GM23338 (cell line): ENCODE measurements at regions not wholly inside any gene's neighbourhood (a gene's known extent, or its start where the extent isn't known, plus 50 kb on each side); places are given as distances from the start of the nearest gene placed in this dataset.

Experiments
- ATAC-seq: fragments of 200-7000 bp; cut with Tn5 transposase; 3 replicates; pipeline ENCODE4 v1.9.1; 2020
- DNase-seq: peaks from one replicate; pipeline ENCODE4 v3.0.0-alpha.2; 2015; ENCODE audit warnings: low spot score
- H2AFZ ChIP-seq: fragments of 200-600 bp; sonication (generic); 2 replicates; pipeline ENCODE4 v1.8.0; 2016; ENCODE audit warnings: antibody characterized with exemption, mild to moderate bottlenecking, moderate library complexity
- H3F3A ChIP-seq: fragments of 200-600 bp; sonication (generic); replicated peaks from 2 replicates; pipeline ENCODE4 v1.8.0; 2017; ENCODE audit warnings: antibody characterized with exemption, mixed run types, low read depth
- H3K27ac ChIP-seq: fragments of 200-600 bp; sonication (generic); 2 replicates; pipeline ENCODE4 v1.6.1; 2016; ENCODE audit warnings: low read depth
- H3K27me3 ChIP-seq: fragments of 200-600 bp; sonication (generic); 2 replicates; pipeline ENCODE4 v1.8.0; 2016; ENCODE audit warnings: mild to moderate bottlenecking, mixed run types, moderate library complexity; ENCODE audit not compliant: insufficient read depth
- H3K36me3 ChIP-seq: fragments of 200-600 bp; sonication (generic); 2 replicates; pipeline ENCODE4 v1.8.0; 2016; ENCODE audit warnings: mild to moderate bottlenecking; ENCODE audit not compliant: insufficient read depth
- H3K4me1 ChIP-seq: fragments of 200-600 bp; sonication (generic); 2 replicates; pipeline ENCODE4 v1.8.0; 2016; ENCODE audit warnings: mild to moderate bottlenecking, moderate library complexity; ENCODE audit not compliant: insufficient read depth
- H3K4me2 ChIP-seq: fragments of 200-600 bp; sonication (generic); 2 replicates; pipeline ENCODE4 v1.7.1; 2017; ENCODE audit warnings: mixed run types
- H3K4me3 ChIP-seq: fragments of 200-600 bp; sonication (generic); 2 replicates; pipeline ENCODE4 v1.6.1; 2016; ENCODE audit warnings: mixed run types
- H3K79me2 ChIP-seq: fragments of 200-600 bp; sonication (generic); replicated peaks from 2 replicates; pipeline ENCODE4 v1.8.0; 2017; ENCODE audit warnings: mild to moderate bottlenecking; ENCODE audit not compliant: insufficient read depth
- H3K9me2 ChIP-seq: fragments of 200-600 bp; sonication (generic); 2 replicates; pipeline ENCODE4 v1.8.0; 2017; ENCODE audit not compliant: insufficient read depth
- H4K20me1 ChIP-seq: fragments of 200-600 bp; sonication (generic); replicated peaks from 2 replicates; pipeline ENCODE4 v1.8.0; 2017; ENCODE audit warnings: mild to moderate bottlenecking; ENCODE audit not compliant: insufficient read depth
- H3K27ac Mint-ChIP-seq: 2 replicates; pipeline ENCODE4 v1.8.0; 2020; ENCODE audit warnings: inconsistent platforms, mild to moderate bottlenecking, moderate library complexity, mixed read lengths
- H3K27me3 Mint-ChIP-seq: 3 replicates; pipeline ENCODE4 v1.8.0; 2022; ENCODE audit warnings: low read depth, mild to moderate bottlenecking, moderate library complexity, mixed read lengths, inconsistent platforms; ENCODE audit not compliant: insufficient read depth, poor library complexity
- H3K36me3 Mint-ChIP-seq: 3 replicates; pipeline ENCODE4 v1.8.0; 2021; ENCODE audit warnings: low read depth, mild to moderate bottlenecking, inconsistent platforms, moderate library complexity, mixed read lengths
- H3K4me1 Mint-ChIP-seq: 3 replicates; pipeline ENCODE4 v1.8.0; 2020; ENCODE audit warnings: mild to moderate bottlenecking, inconsistent platforms, mixed read lengths
- H3K4me3 Mint-ChIP-seq: 3 replicates; pipeline ENCODE4 v1.8.0; 2021; ENCODE audit warnings: moderate library complexity, mild to moderate bottlenecking, inconsistent platforms, mixed read lengths
- H3K9me3 Mint-ChIP-seq: 3 replicates; pipeline ENCODE4 v1.8.0; 2020; ENCODE audit warnings: moderate library complexity, mild to moderate bottlenecking, inconsistent platforms, mixed read lengths
- CREB1 ChIP-seq: fragments of 250-450 bp; sonication (Bioruptor Pico); IDR thresholded peaks from 2 replicates; pipeline ENCODE4 v1.5.0; 2020; ENCODE audit warnings: low read depth, mild to moderate bottlenecking, moderate library complexity
- EZH2 ChIP-seq: fragments of 200-600 bp; sonication (generic); IDR thresholded peaks from one replicate; pipeline ENCODE4 v1.8.0; 2017; ENCODE audit warnings: antibody characterized with exemption, mild to moderate bottlenecking, low read depth; ENCODE audit not compliant: unreplicated experiment
- EZH2phosphoT487 ChIP-seq: fragments of 200-600 bp; sonication (generic); IDR thresholded peaks from one replicate; pipeline ENCODE4 v1.8.1; 2018; ENCODE audit warnings: antibody characterized with exemption; ENCODE audit not compliant: unreplicated experiment
- JUNB ChIP-seq: IDR thresholded peaks from one replicate; pipeline ENCODE4 v1.6.1; 2016; ENCODE audit warnings: antibody characterized with exemption; ENCODE audit not compliant: unreplicated experiment
- NANOG ChIP-seq: IDR thresholded peaks from 2 replicates; pipeline ENCODE4 v1.6.1; 2016; ENCODE audit warnings: antibody characterized with exemption, borderline replicate concordance
- ZNF331 ChIP-seq: fragments of 250-450 bp; sonication (Bioruptor Pico); IDR thresholded peaks from 2 replicates; pipeline ENCODE4 v1.5.0; 2020; ENCODE audit warnings: low read depth, mild to moderate bottlenecking, moderate library complexity
- TF ChIP-seq, protein P1 (sequence below): IDR thresholded peaks from one replicate; pipeline ENCODE4 v1.6.1; 2018; ENCODE audit warnings: antibody characterized with exemption; ENCODE audit not compliant: unreplicated experiment
- TF ChIP-seq, protein P2 (sequence below), 2 experiments: fragments of 200-600 bp in 1 of 2; sonication (generic) in 1 of 2; conservative IDR thresholded peaks; 2 replicates each; pipeline versions ENCODE4 v1.5.1 to v1.6.1; 2016 to 2017; ENCODE audit warnings: antibody characterized with exemption in 2 of 2, low read depth in 2 of 2, mild to moderate bottlenecking in 2 of 2, moderate library complexity in 1 of 2
- TF ChIP-seq, protein P3 (sequence below): IDR thresholded peaks from 2 replicates; pipeline ENCODE4 v1.6.1; 2016; ENCODE audit warnings: antibody characterized with exemption
- TF ChIP-seq, protein P4 (sequence below): fragments of 250-450 bp; sonication (Bioruptor Pico); IDR thresholded peaks from 2 replicates; pipeline ENCODE4 v1.5.0; 2020; ENCODE audit warnings: mild to moderate bottlenecking, moderate library complexity

- TF ChIP-seq, protein P1, sequence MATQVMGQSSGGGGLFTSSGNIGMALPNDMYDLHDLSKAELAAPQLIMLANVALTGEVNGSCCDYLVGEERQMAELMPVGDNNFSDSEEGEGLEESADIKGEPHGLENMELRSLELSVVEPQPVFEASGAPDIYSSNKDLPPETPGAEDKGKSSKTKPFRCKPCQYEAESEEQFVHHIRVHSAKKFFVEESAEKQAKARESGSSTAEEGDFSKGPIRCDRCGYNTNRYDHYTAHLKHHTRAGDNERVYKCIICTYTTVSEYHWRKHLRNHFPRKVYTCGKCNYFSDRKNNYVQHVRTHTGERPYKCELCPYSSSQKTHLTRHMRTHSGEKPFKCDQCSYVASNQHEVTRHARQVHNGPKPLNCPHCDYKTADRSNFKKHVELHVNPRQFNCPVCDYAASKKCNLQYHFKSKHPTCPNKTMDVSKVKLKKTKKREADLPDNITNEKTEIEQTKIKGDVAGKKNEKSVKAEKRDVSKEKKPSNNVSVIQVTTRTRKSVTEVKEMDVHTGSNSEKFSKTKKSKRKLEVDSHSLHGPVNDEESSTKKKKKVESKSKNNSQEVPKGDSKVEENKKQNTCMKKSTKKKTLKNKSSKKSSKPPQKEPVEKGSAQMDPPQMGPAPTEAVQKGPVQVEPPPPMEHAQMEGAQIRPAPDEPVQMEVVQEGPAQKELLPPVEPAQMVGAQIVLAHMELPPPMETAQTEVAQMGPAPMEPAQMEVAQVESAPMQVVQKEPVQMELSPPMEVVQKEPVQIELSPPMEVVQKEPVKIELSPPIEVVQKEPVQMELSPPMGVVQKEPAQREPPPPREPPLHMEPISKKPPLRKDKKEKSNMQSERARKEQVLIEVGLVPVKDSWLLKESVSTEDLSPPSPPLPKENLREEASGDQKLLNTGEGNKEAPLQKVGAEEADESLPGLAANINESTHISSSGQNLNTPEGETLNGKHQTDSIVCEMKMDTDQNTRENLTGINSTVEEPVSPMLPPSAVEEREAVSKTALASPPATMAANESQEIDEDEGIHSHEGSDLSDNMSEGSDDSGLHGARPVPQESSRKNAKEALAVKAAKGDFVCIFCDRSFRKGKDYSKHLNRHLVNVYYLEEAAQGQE: no peak
- TF ChIP-seq, protein P2, sequence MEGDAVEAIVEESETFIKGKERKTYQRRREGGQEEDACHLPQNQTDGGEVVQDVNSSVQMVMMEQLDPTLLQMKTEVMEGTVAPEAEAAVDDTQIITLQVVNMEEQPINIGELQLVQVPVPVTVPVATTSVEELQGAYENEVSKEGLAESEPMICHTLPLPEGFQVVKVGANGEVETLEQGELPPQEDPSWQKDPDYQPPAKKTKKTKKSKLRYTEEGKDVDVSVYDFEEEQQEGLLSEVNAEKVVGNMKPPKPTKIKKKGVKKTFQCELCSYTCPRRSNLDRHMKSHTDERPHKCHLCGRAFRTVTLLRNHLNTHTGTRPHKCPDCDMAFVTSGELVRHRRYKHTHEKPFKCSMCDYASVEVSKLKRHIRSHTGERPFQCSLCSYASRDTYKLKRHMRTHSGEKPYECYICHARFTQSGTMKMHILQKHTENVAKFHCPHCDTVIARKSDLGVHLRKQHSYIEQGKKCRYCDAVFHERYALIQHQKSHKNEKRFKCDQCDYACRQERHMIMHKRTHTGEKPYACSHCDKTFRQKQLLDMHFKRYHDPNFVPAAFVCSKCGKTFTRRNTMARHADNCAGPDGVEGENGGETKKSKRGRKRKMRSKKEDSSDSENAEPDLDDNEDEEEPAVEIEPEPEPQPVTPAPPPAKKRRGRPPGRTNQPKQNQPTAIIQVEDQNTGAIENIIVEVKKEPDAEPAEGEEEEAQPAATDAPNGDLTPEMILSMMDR (conservative IDR thresholded peaks at IDR 0.05; ENCODE audit: low read depth in 2 of 2): no peak
- TF ChIP-seq EZH2phosphoT487: no peak
Observed at GRCh38 chr11:112382561-112382960, 121.9 kb upstream of the PLET1 start (continued).

DNA sequence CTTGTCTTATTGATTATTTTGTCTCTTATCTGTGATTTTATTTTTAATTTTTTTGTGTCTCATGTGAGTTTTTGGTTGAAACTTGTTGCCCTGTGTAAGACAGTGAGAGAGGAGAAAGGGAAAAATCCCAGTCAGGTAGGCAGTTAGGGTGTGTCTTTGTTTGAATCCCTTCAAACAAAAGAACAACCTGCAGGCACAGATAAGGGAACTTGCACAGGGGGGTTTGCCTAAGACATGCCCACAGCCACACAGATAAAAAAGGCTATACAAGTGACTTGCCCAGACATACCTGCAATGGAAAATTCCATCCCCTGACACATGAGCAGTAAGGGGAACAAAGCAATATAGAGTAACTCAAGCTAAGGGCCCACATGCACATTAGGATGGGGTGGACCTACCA lies 127.8 kb upstream of the PLET1 start:
- no peaks in the 10 kb centered on the region for H3K27me3 ChIP-seq
- H3K4me3 ChIP-seq: no peak overlapping the region
- no peaks in the 10 kb centered on the region for H3F3A ChIP-seq
- H3K4me2 ChIP-seq: no peak overlapping the region
- no peak overlapping the region for H3K27ac Mint-ChIP-seq
- no peaks in the 10 kb centered on the region; the same call in 2 of the 3 replicates for H3K4me1 Mint-ChIP-seq
- peaks cover 5% of the 10 kb centered on the region for H3K27me3 Mint-ChIP-seq
- H3K79me2 ChIP-seq: no peaks in the 10 kb centered on the region
- H3K4me1 ChIP-seq: no peaks in the 10 kb centered on the region
- H3K9me2 ChIP-seq: no peaks in the 10 kb centered on the region
- no peak overlapping the region for H2AFZ ChIP-seq
- H3K36me3 Mint-ChIP-seq: peaks cover 11% of the 10 kb centered on the region; the same call in 1 of the 3 replicates
- ATAC-seq (no peak), DNase-seq (no peak)
- peaks cover 24% of the 10 kb centered on the region for H3K9me3 Mint-ChIP-seq
- H3K36me3 ChIP-seq: peaks cover 7% of the 10 kb centered on the region; the same call in 1 of the 2 replicates
- H4K20me1 ChIP-seq: no peaks in the 10 kb centered on the region
- no peak overlapping the region for H3K4me3 Mint-ChIP-seq
- no peak overlapping the region for H3K27ac ChIP-seq
- TF ChIP-seq EZH2phosphoT487 (no peak), NANOG (no peak), JUNB (no peak), EZH2 (no peak), ZNF331 (no peak), CREB1 (no peak)
- TF ChIP-seq, protein P2 (conservative IDR thresholded peaks at IDR 0.05; ENCODE audit: low read depth in 2 of 2): no peak
- TF ChIP-seq, protein P3, sequence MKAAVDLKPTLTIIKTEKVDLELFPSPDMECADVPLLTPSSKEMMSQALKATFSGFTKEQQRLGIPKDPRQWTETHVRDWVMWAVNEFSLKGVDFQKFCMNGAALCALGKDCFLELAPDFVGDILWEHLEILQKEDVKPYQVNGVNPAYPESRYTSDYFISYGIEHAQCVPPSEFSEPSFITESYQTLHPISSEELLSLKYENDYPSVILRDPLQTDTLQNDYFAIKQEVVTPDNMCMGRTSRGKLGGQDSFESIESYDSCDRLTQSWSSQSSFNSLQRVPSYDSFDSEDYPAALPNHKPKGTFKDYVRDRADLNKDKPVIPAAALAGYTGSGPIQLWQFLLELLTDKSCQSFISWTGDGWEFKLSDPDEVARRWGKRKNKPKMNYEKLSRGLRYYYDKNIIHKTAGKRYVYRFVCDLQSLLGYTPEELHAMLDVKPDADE: no peak
- TF ChIP-seq, protein P4, sequence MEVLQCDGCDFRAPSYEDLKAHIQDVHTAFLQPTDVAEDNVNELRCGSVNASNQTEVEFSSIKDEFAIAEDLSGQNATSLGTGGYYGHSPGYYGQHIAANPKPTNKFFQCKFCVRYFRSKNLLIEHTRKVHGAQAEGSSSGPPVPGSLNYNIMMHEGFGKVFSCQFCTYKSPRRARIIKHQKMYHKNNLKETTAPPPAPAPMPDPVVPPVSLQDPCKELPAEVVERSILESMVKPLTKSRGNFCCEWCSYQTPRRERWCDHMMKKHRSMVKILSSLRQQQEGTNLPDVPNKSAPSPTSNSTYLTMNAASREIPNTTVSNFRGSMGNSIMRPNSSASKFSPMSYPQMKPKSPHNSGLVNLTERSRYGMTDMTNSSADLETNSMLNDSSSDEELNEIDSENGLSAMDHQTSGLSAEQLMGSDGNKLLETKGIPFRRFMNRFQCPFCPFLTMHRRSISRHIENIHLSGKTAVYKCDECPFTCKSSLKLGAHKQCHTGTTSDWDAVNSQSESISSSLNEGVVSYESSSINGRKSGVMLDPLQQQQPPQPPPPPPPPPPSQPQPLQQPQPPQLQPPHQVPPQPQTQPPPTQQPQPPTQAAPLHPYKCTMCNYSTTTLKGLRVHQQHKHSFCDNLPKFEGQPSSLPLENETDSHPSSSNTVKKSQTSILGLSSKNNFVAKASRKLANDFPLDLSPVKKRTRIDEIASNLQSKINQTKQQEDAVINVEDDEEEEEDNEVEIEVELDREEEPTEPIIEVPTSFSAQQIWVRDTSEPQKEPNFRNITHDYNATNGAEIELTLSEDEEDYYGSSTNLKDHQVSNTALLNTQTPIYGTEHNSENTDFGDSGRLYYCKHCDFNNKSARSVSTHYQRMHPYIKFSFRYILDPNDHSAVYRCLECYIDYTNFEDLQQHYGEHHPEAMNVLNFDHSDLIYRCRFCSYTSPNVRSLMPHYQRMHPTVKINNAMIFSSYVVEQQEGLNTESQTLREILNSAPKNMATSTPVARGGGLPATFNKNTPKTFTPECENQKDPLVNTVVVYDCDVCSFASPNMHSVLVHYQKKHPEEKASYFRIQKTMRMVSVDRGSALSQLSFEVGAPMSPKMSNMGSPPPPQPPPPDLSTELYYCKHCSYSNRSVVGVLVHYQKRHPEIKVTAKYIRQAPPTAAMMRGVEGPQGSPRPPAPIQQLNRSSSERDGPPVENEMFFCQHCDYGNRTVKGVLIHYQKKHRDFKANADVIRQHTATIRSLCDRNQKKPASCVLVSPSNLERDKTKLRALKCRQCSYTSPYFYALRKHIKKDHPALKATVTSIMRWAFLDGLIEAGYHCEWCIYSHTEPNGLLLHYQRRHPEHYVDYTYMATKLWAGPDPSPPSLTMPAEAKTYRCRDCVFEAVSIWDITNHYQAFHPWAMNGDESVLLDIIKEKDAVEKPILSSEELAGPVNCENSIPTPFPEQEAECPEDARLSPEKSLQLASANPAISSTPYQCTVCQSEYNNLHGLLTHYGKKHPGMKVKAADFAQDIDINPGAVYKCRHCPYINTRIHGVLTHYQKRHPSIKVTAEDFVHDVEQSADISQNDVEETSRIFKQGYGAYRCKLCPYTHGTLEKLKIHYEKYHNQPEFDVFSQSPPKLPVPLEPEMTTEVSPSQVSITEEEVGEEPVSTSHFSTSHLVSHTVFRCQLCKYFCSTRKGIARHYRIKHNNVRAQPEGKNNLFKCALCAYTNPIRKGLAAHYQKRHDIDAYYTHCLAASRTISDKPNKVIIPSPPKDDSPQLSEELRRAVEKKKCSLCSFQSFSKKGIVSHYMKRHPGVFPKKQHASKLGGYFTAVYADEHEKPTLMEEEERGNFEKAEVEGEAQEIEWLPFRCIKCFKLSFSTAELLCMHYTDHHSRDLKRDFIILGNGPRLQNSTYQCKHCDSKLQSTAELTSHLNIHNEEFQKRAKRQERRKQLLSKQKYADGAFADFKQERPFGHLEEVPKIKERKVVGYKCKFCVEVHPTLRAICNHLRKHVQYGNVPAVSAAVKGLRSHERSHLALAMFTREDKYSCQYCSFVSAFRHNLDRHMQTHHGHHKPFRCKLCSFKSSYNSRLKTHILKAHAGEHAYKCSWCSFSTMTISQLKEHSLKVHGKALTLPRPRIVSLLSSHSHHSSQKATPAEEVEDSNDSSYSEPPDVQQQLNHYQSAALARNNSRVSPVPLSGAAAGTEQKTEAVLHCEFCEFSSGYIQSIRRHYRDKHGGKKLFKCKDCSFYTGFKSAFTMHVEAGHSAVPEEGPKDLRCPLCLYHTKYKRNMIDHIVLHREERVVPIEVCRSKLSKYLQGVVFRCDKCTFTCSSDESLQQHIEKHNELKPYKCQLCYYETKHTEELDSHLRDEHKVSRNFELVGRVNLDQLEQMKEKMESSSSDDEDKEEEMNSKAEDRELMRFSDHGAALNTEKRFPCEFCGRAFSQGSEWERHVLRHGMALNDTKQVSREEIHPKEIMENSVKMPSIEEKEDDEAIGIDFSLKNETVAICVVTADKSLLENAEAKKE: no peak
